GM18907 (cell line): ENCODE measurements at regions not wholly inside any gene's neighbourhood (a gene's known extent, or its start where the extent isn't known, plus 50 kb on each side); places are given as distances from the start of the nearest gene placed in this dataset.

Source experiments
- ATAC-seq: cut with Tn5 transposase; IDR thresholded peaks from one replicate; pipeline ENCODE4 v1.9.1; 2021; ENCODE audit warnings: mild to moderate bottlenecking, moderate library complexity; ENCODE audit not compliant: unreplicated experiment

- ATAC-seq: no peak
Observed at GRCh38 chr21:35361988-35362387, 312.9 kb upstream of the RUNX1 start.

GRCh38 chr21:35360870-35361570, 311.9 kb upstream of the RUNX1 start:
- no peak for ATAC-seq

GRCh38 chr21:35359076-35359475, 310.0 kb upstream of the RUNX1 start:
- no peak for ATAC-seq

- ATAC-seq: no peak
Observed at GRCh38 chr21:35358008-35358407, 308.9 kb upstream of the RUNX1 start.

GRCh38 chr21:35357041-35357780, 308.1 kb upstream of the RUNX1 start:
- ATAC-seq: no peak

GRCh38 chr21:35354078-35354477, 305.0 kb upstream of the RUNX1 start:
- ATAC-seq: no peak

- ATAC-seq: no peak
Observed at GRCh38 chr21:35352793-35353192, 303.7 kb upstream of the RUNX1 start.

- no peak for ATAC-seq
Observed at GRCh38 chr21:35352066-35352770, 303.1 kb upstream of the RUNX1 start.

- ATAC-seq: no peak
Observed at GRCh38 chr21:35351434-35351833, 302.3 kb upstream of the RUNX1 start.

GRCh38 chr21:35350965-35351364, 301.9 kb upstream of the RUNX1 start:
- ATAC-seq: no peak

GRCh38 chr21:35349376-35350080, 300.4 kb upstream of the RUNX1 start:
- no peak for ATAC-seq

GRCh38 chr21:35348686-35349085, 299.6 kb upstream of the RUNX1 start:
- no peak for ATAC-seq

GRCh38 chr21:35346697-35347096, 297.6 kb upstream of the RUNX1 start:
- ATAC-seq: no peak

GRCh38 chr21:35345954-35346353, 296.9 kb upstream of the RUNX1 start:
- no peak for ATAC-seq

GRCh38 chr21:35344582-35344981, 295.5 kb upstream of the RUNX1 start:
- ATAC-seq: no peak

- ATAC-seq: no peak
Observed at GRCh38 chr21:35343046-35343819, 294.1 kb upstream of the RUNX1 start.

GRCh38 chr21:35342440-35342839, 293.3 kb upstream of the RUNX1 start:
- no peak for ATAC-seq

- no peak for ATAC-seq
Observed at GRCh38 chr21:35340273-35340672, 291.2 kb upstream of the RUNX1 start.

GRCh38 chr21:35338881-35339632, 290.0 kb upstream of the RUNX1 start:
- ATAC-seq: no peak

- ATAC-seq: no peak
Observed at GRCh38 chr21:35338281-35338680, 289.2 kb upstream of the RUNX1 start.
